Gastrocnemius medialis (tissue), 4 donors: ENCODE measurements at regions not wholly inside any gene's neighbourhood (a gene's known extent, or its start where the extent isn't known, plus 50 kb on each side); places are given as distances from the start of the nearest gene placed in this dataset.

ENCODE experiments used
- POLR2A ChIP-seq, 2 donors: fragments of 450-650 bp; IDR thresholded peaks; one replicate each; pipeline ENCODE4 v1.6.1; 2017; ENCODE audit warnings: antibody characterized with exemption in 2 of 2, mild to moderate bottlenecking in 2 of 2, moderate library complexity in 2 of 2
- TF ChIP-seq, protein P1 (sequence below), 5 experiments: fragments of 450-650 bp in 3 of 5; fragments of 200-600 bp in 2 of 5; sonication (generic) in 2 of 5; IDR thresholded peaks in 4 of 5; conservative IDR thresholded peaks in 1 of 5; 1 replicate in 4 of 5; 2 replicates in 1 of 5; pipeline ENCODE4 v1.5.1; 2016 to 2019; ENCODE audit warnings: antibody characterized with exemption in 5 of 5, mild to moderate bottlenecking in 3 of 5, moderate library complexity in 3 of 5

GRCh38 chr2:157204401-157204800, 53.1 kb upstream of the GALNT5 start:
- TF ChIP-seq, protein P1, sequence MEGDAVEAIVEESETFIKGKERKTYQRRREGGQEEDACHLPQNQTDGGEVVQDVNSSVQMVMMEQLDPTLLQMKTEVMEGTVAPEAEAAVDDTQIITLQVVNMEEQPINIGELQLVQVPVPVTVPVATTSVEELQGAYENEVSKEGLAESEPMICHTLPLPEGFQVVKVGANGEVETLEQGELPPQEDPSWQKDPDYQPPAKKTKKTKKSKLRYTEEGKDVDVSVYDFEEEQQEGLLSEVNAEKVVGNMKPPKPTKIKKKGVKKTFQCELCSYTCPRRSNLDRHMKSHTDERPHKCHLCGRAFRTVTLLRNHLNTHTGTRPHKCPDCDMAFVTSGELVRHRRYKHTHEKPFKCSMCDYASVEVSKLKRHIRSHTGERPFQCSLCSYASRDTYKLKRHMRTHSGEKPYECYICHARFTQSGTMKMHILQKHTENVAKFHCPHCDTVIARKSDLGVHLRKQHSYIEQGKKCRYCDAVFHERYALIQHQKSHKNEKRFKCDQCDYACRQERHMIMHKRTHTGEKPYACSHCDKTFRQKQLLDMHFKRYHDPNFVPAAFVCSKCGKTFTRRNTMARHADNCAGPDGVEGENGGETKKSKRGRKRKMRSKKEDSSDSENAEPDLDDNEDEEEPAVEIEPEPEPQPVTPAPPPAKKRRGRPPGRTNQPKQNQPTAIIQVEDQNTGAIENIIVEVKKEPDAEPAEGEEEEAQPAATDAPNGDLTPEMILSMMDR (IDR thresholded peaks at IDR 0.05 in 4 of 5, conservative IDR thresholded peaks at IDR 0.05 in 1 of 5) = no peak
- no peak for TF ChIP-seq POLR2A (IDR thresholded peaks at IDR 0.05)
